ENCODE measurements at regions not wholly inside any gene's neighbourhood (a gene's known extent, or its start where the extent isn't known, plus 50 kb on each side); places are given as distances from the start of the nearest gene placed in this dataset.
"Not testable (repeated sequence)": the region's sequence is repeated elsewhere in the genome, so short reads cannot be mapped to it uniquely, and the experiment has no call there.

- in situ Hi-C loops (cut with MboI; ENCODE audit: low sequenced_read_pairs): not testable (repeated sequence)
Observed at GRCh38 chr10:30704601-30705100, 75.1 kb upstream of the LYZL2 start.

- in situ Hi-C loops (cut with MboI; ENCODE audit: low sequenced_read_pairs): no loop called here
Observed at GRCh38 chr10:30704026-30704600, 74.6 kb upstream of the LYZL2 start.

- in situ Hi-C loops (cut with MboI; ENCODE audit: low sequenced_read_pairs): not testable (repeated sequence)
Observed at GRCh38 chr10:30703446-30703845, 73.9 kb upstream of the LYZL2 start.

GRCh38 chr10:30702860-30703259 lies 73.3 kb upstream of the LYZL2 start:
- in situ Hi-C loops (cut with MboI; ENCODE audit: low sequenced_read_pairs): no loop called here

GRCh38 chr10:30701451-30702173 lies 72.1 kb upstream of the LYZL2 start:
- in situ Hi-C loops (cut with MboI; ENCODE audit: low sequenced_read_pairs): no loop called here

GRCh38 chr10:30697806-30698205 lies 68.3 kb upstream of the LYZL2 start:
- in situ Hi-C loops (cut with MboI; ENCODE audit: low sequenced_read_pairs): no loop called here

GRCh38 chr10:30697221-30697620 lies 67.7 kb upstream of the LYZL2 start:
- in situ Hi-C loops (cut with MboI; ENCODE audit: low sequenced_read_pairs): not testable (repeated sequence)

- in situ Hi-C loops (cut with MboI; ENCODE audit: low sequenced_read_pairs): not testable (repeated sequence)
Observed at GRCh38 chr10:30696416-30697185, 67.0 kb upstream of the LYZL2 start.

GRCh38 chr10:30695481-30696236 lies 66.1 kb upstream of the LYZL2 start:
- in situ Hi-C loops (cut with MboI; ENCODE audit: low sequenced_read_pairs): not testable (repeated sequence)

GRCh38 chr10:30694518-30695228 lies 65.1 kb upstream of the LYZL2 start:
- in situ Hi-C loops (cut with MboI; ENCODE audit: low sequenced_read_pairs): no loop called here

- in situ Hi-C loops (cut with MboI; ENCODE audit: low sequenced_read_pairs): no loop called here
Observed at GRCh38 chr10:30691639-30692015, 62.1 kb upstream of the LYZL2 start.

- in situ Hi-C loops (cut with MboI; ENCODE audit: low sequenced_read_pairs): not testable (repeated sequence)
Observed at GRCh38 chr10:30690948-30691638, 61.5 kb upstream of the LYZL2 start.

- in situ Hi-C loops (cut with MboI; ENCODE audit: low sequenced_read_pairs): no loop called here
Observed at GRCh38 chr10:30688456-30688855, 58.9 kb upstream of the LYZL2 start.

GRCh38 chr10:30687698-30688213 lies 58.2 kb upstream of the LYZL2 start:
- in situ Hi-C loops (cut with MboI; ENCODE audit: low sequenced_read_pairs): no loop called here

- in situ Hi-C loops (cut with MboI; ENCODE audit: low sequenced_read_pairs): no loop called here
Observed at GRCh38 chr10:30686708-30687107, 57.2 kb upstream of the LYZL2 start.

- in situ Hi-C loops (cut with MboI; ENCODE audit: low sequenced_read_pairs): no loop called here
Observed at GRCh38 chr10:30683496-30683895, 53.9 kb upstream of the LYZL2 start.

- in situ Hi-C loops (cut with MboI; ENCODE audit: low sequenced_read_pairs): not testable (repeated sequence)
Observed at GRCh38 chr10:30682377-30683199, 53.0 kb upstream of the LYZL2 start.

GRCh38 chr10:30680908-30681307 lies 51.4 kb upstream of the LYZL2 start:
- in situ Hi-C loops (cut with MboI; ENCODE audit: low sequenced_read_pairs): no loop called here

All from HL-60/S4 (cell line).